DMS153 treated with DMSO at 0.1 percent for 48 hours (cell line): ENCODE measurements at regions not wholly inside any gene's neighbourhood (a gene's known extent, or its start where the extent isn't known, plus 50 kb on each side); places are given as distances from the start of the nearest gene placed in this dataset.
A peak's percentile ranks its signal among the peaks of the same experiment; 100 is the strongest.

Experiments
- DNase-seq: peaks from one replicate; lab custom pipeline; 2025; ENCODE audit not compliant: unreplicated experiment; lab: John Stamatoyannopoulos, UW

GRCh38 chr10:107913317-107914294 lies 749.1 kb upstream of the SORCS1 start:
- no peak for DNase-seq

GRCh38 chr10:107901076-107901475 lies 736.6 kb upstream of the SORCS1 start:
- no peak for DNase-seq

- no peak for DNase-seq
These were observed 735.6 kb upstream of the SORCS1 start for GRCh38 chr10:107900131-107900530.

GRCh38 chr10:107899502-107900062 lies 735.1 kb upstream of the SORCS1 start:
- no peak for DNase-seq

- DNase-seq: no peak
These were observed 734.6 kb upstream of the SORCS1 start for GRCh38 chr10:107899075-107899474.

- DNase-seq: no peak
These were observed 733.9 kb upstream of the SORCS1 start for GRCh38 chr10:107898392-107898791.

GRCh38 chr10:107894516-107894915 lies 730.0 kb upstream of the SORCS1 start:
- DNase-seq: no peak

- DNase-seq: no peak
These were observed 724.6 kb upstream of the SORCS1 start for GRCh38 chr10:107889105-107889504.

- no peak for DNase-seq
These were observed 715.7 kb upstream of the SORCS1 start for GRCh38 chr10:107880185-107880584.

- no peak for DNase-seq
These were observed 708.5 kb upstream of the SORCS1 start for GRCh38 chr10:107873007-107873406.

- DNase-seq: peak; percentile 6
These were observed 701.2 kb upstream of the SORCS1 start for GRCh38 chr10:107865691-107866090.

GRCh38 chr10:107859065-107859464 lies 694.6 kb upstream of the SORCS1 start:
- no peak for DNase-seq

GRCh38 chr10:107856047-107856315 lies 691.5 kb upstream of the SORCS1 start:
- DNase-seq: no peak

- no peak for DNase-seq
These were observed 691.0 kb upstream of the SORCS1 start for GRCh38 chr10:107855301-107856046.

GRCh38 chr10:107848726-107849360 lies 684.3 kb upstream of the SORCS1 start:
- DNase-seq: no peak

- DNase-seq: no peak
These were observed 683.1 kb upstream of the SORCS1 start for GRCh38 chr10:107847620-107848019.

GRCh38 chr10:107834706-107835105 lies 670.2 kb upstream of the SORCS1 start:
- DNase-seq: no peak

- no peak for DNase-seq
These were observed 667.3 kb upstream of the SORCS1 start for GRCh38 chr10:107831772-107832171.

GRCh38 chr10:107829161-107829560 lies 664.7 kb upstream of the SORCS1 start:
- no peak for DNase-seq

GRCh38 chr10:107826171-107826570 lies 661.7 kb upstream of the SORCS1 start:
- no peak for DNase-seq

GRCh38 chr10:107814865-107815487 lies 650.5 kb upstream of the SORCS1 start:
- DNase-seq: peak; percentile 51
